Calu3 (cell line): ENCODE measurements at regions not wholly inside any gene's neighbourhood (a gene's known extent, or its start where the extent isn't known, plus 50 kb on each side); places are given as distances from the start of the nearest gene placed in this dataset.
"Not testable (repeated sequence)": the region's sequence is repeated elsewhere in the genome, so short reads cannot be mapped to it uniquely, and the experiment has no call there.

ENCODE experiments used
- BruUV-seq: library from RNA; stranded (reverse); fragments of 400-500 nt; replicated peaks from 2 replicates; lab custom pipeline; 2021; lab: Mats Ljungman, UMichigan
- CTCF ChIA-PET: fragments of 300-600 bp; sonication (Branson Sonifier 250); formaldehyde crosslinking; loops from one replicate; lab custom pipeline; 2022; ENCODE audit warnings: antibody characterized with exemption; lab: Charles Lee
- DNase-seq: peaks from one replicate; pipeline ENCODE4 v3.0.0; 2022
- H3K27ac Mint-ChIP-seq: one replicate; pipeline ENCODE4 v1.8.0; 2022; ENCODE audit warnings: mixed read lengths; ENCODE audit not compliant: unreplicated experiment
- H3K27me3 Mint-ChIP-seq: one replicate; pipeline ENCODE4 v1.8.0; 2022; ENCODE audit warnings: mixed read lengths; ENCODE audit not compliant: unreplicated experiment
- H3K36me3 Mint-ChIP-seq: one replicate; pipeline ENCODE4 v1.8.0; 2022; ENCODE audit warnings: mild to moderate bottlenecking, moderate library complexity, mixed read lengths; ENCODE audit not compliant: insufficient read depth, unreplicated experiment
- H3K4me1 Mint-ChIP-seq: one replicate; pipeline ENCODE4 v1.8.0; 2022; ENCODE audit warnings: mild to moderate bottlenecking, low read depth, mixed read lengths; ENCODE audit not compliant: unreplicated experiment
- H3K4me3 Mint-ChIP-seq: one replicate; pipeline ENCODE4 v1.8.0; 2022; ENCODE audit warnings: mild to moderate bottlenecking, low read depth, moderate library complexity, mixed read lengths; ENCODE audit not compliant: unreplicated experiment
- H3K9me3 Mint-ChIP-seq: one replicate; pipeline ENCODE4 v1.8.0; 2022; ENCODE audit warnings: low read depth, mixed read lengths; ENCODE audit not compliant: unreplicated experiment
- CTCF ChIP-seq: fragments of 200-600 bp; IDR thresholded peaks from one replicate; pipeline ENCODE4 v1.8.0; 2022; ENCODE audit warnings: antibody characterized with exemption; ENCODE audit not compliant: unreplicated experiment
- intact Hi-C: fragments of 100-400 bp; cut with micrococcal nuclease; formaldehyde crosslinking; loops from one replicate; pipeline ENCODE4 v1.10.0; 2022; ENCODE audit not compliant: unreplicated experiment

DNA sequence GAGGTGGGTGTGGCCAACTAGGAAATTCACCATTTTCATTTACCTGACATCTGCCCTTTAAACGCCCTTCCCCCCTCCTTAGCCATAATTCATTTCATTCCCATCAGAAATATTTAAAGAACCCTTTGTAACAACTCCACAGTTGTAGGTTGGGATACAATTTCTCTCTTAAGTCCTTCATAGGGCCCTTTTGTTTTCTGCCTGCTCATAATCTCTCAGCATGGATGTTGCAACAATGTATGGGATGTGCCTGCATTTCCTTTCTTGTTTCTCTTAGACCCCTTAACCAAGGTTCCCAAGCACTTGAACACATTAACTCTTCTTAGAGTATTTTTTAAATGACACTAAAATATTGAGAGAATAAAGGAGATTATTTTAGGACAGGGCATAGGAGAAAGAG, 51.7 kb upstream of the MYO10 start:
- Mint-ChIP-seq H3K4me1 (peaks cover 22% of the 10 kb centered on the region), H3K27ac (no peak overlapping the region), H3K9me3 (no peaks in the 10 kb centered on the region), H3K36me3 (peaks cover 14% of the 10 kb centered on the region), H3K27me3 (no peaks in the 10 kb centered on the region), H3K4me3 (no peak overlapping the region)
- CTCF ChIA-PET, result interaction anchor here (1.0 kb wide), 1 partner anchor 12 kb away, joined by 3 read pairs; no protein-coding TSS in a partner anchor
- BruUV-seq, result no TSS peak
- no peak for TF ChIP-seq CTCF
- intact Hi-C loops, result no loop called here
- DNase-seq, result no peak

DNA sequence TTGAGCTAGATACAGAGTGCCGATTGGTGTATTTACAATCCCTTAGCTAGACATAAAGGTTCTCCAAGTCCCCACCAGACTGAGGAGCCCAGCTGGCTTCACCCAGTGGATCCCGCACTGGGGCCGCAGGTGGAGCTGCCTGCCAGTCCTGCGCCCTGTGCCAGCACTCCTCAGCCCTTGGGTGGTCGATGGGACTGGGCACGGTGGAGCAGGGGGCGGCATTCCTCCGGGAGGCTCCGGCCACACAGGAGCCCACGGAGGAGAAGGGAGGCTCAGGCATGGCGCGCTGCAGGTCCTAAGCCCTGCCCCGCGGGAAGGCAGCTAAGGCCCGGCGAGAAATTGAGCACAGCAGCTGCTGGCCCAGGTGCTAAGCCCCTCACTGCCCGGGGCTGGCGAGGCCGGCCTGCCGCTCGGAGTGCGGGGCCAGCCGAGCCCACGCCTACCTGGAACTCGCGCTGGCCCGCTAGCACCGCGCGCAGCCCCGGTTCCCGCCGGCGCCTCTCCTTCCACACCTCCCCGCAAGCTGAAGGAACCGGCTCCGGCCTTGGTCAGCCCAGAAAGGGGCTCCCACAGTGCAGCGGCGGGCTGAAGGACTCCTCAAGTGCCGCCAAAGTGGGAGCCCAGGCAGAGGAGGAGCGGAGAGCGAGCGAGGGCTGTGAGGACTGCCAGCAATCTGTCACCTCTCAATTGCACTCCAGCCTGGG, 54.9 kb upstream of the MYO10 start:
- CTCF ChIA-PET, H3K27ac Mint-ChIP-seq, H3K9me3 Mint-ChIP-seq, H3K27me3 Mint-ChIP-seq, BruUV-seq, H3K4me3 Mint-ChIP-seq, DNase-seq: not testable (repeated sequence)
- peaks cover 37% of the 10 kb centered on the region for H3K4me1 Mint-ChIP-seq
- peaks cover 14% of the 10 kb centered on the region for H3K36me3 Mint-ChIP-seq
- intact Hi-C loops, result loop anchor here (5.0 kb wide), 3 partner anchors 54 to 141 kb away; partner anchors contain the start of gene MYO10

DNA sequence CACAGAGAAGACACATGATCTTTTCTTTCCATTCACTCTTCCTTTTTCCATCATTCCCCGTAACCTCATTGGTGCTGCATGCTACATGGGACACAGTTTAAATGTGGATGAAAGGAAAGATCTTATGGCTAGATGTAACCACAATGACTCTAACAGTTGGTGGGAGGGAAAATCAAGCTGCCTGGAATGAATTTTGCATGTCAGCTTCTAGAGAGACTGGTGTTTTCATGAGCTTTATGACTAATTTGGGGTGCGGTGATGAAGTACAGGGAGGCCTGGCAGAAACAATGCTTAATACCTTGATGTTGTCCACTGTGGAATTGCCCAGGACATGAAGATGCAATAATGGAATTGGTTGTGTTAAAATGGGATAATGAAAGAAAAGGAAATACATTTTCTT, 55.9 kb upstream of the MYO10 start:
- Mint-ChIP-seq H3K9me3 (no peaks in the 10 kb centered on the region), H3K27ac (peak overlapping the region; percentile 80), H3K4me1 (peaks cover 37% of the 10 kb centered on the region), H3K4me3 (no peak overlapping the region), H3K36me3 (peaks cover 14% of the 10 kb centered on the region), H3K27me3 (no peaks in the 10 kb centered on the region)
- CTCF ChIA-PET, result interaction anchor here (0.6 to 0.7 kb wide), 4 partner anchors 48 to 198 kb away, joined by 3 to 9 read pairs (median 5); no protein-coding TSS in a partner anchor
- TF ChIP-seq CTCF, result no peak
- peak; percentile 17 for DNase-seq
- intact Hi-C loops, result loop anchor here (5.0 kb wide), 3 partner anchors 55 to 140 kb away; partner anchors contain the start of gene MYO10
- BruUV-seq, result no TSS peak

- Mint-ChIP-seq H3K9me3 (no peaks in the 10 kb centered on the region), H3K27me3 (no peaks in the 10 kb centered on the region), H3K27ac (peak overlapping the region; percentile 80), H3K4me1 (peaks cover 33% of the 10 kb centered on the region), H3K4me3 (no peak overlapping the region), H3K36me3 (peaks cover 14% of the 10 kb centered on the region)
- CTCF ChIA-PET, result interaction anchor here (0.6 to 1.0 kb wide), 5 partner anchors 49 to 198 kb away, joined by 3 to 9 read pairs (median 6); no protein-coding TSS in a partner anchor
- no TSS peak for BruUV-seq
- intact Hi-C loops, result loop anchor here (5.0 kb wide), 3 partner anchors 55 to 140 kb away; partner anchors contain the start of gene MYO10
- no peak for TF ChIP-seq CTCF
- DNase-seq, result peak; percentile 37
Observed at GRCh38 chr5:16992444-16992843, 56.4 kb upstream of the MYO10 start.
